ENCODE measurements at regions not wholly inside any gene's neighbourhood (a gene's known extent, or its start where the extent isn't known, plus 50 kb on each side); places are given as distances from the start of the nearest gene placed in this dataset.

DNA sequence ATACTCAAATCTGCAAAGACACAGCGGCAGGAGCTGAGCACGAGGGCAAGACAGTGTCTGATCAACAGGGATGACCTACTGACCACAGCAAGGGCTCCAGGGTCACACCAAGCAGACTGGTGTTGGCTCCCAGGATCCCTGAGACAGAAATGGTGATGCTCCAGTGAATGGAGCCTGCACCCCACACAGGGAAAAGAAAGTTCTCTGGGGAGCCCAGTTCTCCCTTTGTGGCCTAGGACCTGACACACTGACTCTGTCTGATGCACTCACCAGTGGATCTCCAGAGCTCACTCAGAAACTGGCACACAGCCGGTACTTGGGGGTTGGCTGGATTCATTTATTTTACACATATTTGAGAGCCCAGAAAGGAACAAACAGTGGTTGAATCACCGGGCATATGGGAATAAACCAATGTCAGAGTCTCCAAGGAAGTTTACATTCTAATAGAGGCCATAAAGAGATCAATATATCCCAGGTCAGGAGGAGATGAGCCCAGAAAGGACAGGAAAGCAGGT is 215.6 kb upstream of the ARL4C start:
- TF ChIP-seq ZFP30 (CRISPR knock-in tag; IDR thresholded peaks at IDR 0.05) = no peak
- no peak for TF ChIP-seq TCF4 (CRISPR knock-in tag; IDR thresholded peaks at IDR 0.05; ENCODE audit: borderline replicate concordance)
- no peak for TF ChIP-seq TOX (CRISPR knock-in tag; IDR thresholded peaks at IDR 0.05; ENCODE audit: borderline replicate concordance)
- TF ChIP-seq, protein P1, sequence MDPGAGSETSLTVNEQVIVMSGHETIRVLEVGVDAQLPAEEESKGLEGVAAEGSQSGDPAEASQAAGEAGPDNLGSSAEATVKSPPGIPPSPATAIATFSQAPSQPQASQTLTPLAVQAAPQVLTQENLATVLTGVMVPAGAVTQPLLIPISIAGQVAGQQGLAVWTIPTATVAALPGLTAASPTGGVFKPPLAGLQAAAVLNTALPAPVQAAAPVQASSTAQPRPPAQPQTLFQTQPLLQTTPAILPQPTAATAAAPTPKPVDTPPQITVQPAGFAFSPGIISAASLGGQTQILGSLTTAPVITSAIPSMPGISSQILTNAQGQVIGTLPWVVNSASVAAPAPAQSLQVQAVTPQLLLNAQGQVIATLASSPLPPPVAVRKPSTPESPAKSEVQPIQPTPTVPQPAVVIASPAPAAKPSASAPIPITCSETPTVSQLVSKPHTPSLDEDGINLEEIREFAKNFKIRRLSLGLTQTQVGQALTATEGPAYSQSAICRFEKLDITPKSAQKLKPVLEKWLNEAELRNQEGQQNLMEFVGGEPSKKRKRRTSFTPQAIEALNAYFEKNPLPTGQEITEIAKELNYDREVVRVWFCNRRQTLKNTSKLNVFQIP (CRISPR knock-in tag; IDR thresholded peaks at IDR 0.05; ENCODE audit: borderline replicate concordance, low read depth) = no peak
- TF ChIP-seq, protein P2, sequence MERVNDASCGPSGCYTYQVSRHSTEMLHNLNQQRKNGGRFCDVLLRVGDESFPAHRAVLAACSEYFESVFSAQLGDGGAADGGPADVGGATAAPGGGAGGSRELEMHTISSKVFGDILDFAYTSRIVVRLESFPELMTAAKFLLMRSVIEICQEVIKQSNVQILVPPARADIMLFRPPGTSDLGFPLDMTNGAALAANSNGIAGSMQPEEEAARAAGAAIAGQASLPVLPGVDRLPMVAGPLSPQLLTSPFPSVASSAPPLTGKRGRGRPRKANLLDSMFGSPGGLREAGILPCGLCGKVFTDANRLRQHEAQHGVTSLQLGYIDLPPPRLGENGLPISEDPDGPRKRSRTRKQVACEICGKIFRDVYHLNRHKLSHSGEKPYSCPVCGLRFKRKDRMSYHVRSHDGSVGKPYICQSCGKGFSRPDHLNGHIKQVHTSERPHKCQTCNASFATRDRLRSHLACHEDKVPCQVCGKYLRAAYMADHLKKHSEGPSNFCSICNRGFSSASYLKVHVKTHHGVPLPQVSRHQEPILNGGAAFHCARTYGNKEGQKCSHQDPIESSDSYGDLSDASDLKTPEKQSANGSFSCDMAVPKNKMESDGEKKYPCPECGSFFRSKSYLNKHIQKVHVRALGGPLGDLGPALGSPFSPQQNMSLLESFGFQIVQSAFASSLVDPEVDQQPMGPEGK (CRISPR knock-in tag; IDR thresholded peaks at IDR 0.05; ENCODE audit: borderline replicate concordance) = no peak
- TF ChIP-seq ZNF565 (CRISPR knock-in tag; conservative IDR thresholded peaks at IDR 0.05; ENCODE audit: low read depth) = no peak
- TF ChIP-seq RARB (CRISPR knock-in tag; IDR thresholded peaks at IDR 0.05) = no peak
- no peak for ATAC-seq

DNA sequence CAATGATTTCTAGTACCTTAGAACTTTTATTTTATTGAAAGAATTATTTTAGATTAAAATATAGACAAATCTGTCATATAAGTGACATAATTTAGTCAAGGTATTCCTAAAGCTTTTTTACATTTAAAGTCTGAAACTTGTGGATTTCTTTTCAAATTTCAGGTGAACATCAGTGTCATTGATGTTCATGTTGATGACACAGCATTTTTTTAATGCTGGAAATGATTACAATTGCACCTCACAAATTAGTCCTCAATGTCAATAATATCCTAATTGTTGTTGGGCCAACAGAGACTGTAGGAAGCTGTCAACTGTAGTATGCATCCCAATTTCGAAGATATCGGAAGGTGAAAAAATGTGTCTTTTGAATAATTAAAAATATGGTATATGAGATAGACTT is 214.4 kb upstream of the ARL4C start:
- ATAC-seq = no peak
- TF ChIP-seq OSR1 (CRISPR knock-in tag; IDR thresholded peaks at IDR 0.05) (no peak), RARB (CRISPR knock-in tag; IDR thresholded peaks at IDR 0.05) (no peak), ZC3H10 (CRISPR knock-in tag; IDR thresholded peaks at IDR 0.05) (no peak), BACH2 (CRISPR knock-in tag; IDR thresholded peaks at IDR 0.05; ENCODE audit: borderline replicate concordance) (no peak), ARNTL (CRISPR knock-in tag; IDR thresholded peaks at IDR 0.05; ENCODE audit: borderline replicate concordance, low read depth) (no peak), GLIS3 (CRISPR knock-in tag; IDR thresholded peaks at IDR 0.05) (no peak)

DNA sequence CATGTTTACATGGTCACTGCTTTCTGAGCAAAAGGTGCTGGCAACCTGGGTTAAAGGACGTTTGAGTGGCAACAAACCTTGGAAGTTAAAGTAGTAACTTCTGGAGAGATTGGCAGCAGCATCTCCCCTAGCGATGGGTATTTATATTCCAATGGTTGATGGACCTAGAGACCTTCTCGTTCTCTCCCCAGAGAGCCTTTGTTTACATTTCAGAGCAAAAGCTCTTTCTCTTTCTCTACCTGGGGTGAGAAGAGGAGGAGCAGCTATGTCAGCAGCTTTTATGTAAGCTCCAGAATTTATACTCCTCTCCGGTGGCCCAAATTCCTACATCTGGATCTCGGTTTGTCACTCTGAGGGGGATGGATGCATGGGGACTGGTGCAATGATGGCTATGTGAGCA is 213.7 kb upstream of the ARL4C start:
- TF ChIP-seq, protein P3, sequence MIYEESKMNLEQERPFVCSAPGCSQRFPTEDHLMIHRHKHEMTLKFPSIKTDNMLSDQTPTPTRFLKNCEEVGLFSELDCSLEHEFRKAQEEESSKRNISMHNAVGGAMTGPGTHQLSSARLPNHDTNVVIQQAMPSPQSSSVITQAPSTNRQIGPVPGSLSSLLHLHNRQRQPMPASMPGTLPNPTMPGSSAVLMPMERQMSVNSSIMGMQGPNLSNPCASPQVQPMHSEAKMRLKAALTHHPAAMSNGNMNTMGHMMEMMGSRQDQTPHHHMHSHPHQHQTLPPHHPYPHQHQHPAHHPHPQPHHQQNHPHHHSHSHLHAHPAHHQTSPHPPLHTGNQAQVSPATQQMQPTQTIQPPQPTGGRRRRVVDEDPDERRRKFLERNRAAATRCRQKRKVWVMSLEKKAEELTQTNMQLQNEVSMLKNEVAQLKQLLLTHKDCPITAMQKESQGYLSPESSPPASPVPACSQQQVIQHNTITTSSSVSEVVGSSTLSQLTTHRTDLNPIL (CRISPR knock-in tag; IDR thresholded peaks at IDR 0.05; ENCODE audit: low read depth) = no peak
- TF ChIP-seq ZNF565 (CRISPR knock-in tag; conservative IDR thresholded peaks at IDR 0.05; ENCODE audit: low read depth) (no peak), ZNF8 (CRISPR knock-in tag; IDR thresholded peaks at IDR 0.05) (no peak), PPARA (CRISPR knock-in tag; IDR thresholded peaks at IDR 0.05; ENCODE audit: borderline replicate concordance) (no peak), CSDC2 (CRISPR knock-in tag; IDR thresholded peaks at IDR 0.05) (no peak), TCF4 (CRISPR knock-in tag; IDR thresholded peaks at IDR 0.05; ENCODE audit: borderline replicate concordance) (no peak), ZFP30 (CRISPR knock-in tag; IDR thresholded peaks at IDR 0.05) (no peak), ZC3H10 (CRISPR knock-in tag; IDR thresholded peaks at IDR 0.05) (no peak), TOX (CRISPR knock-in tag; IDR thresholded peaks at IDR 0.05; ENCODE audit: borderline replicate concordance) (no peak), GLIS3 (CRISPR knock-in tag; IDR thresholded peaks at IDR 0.05) (no peak), RARB (CRISPR knock-in tag; IDR thresholded peaks at IDR 0.05) (no peak), ISL1 (CRISPR knock-in tag; IDR thresholded peaks at IDR 0.05) (no peak), SNAI2 (CRISPR knock-in tag; IDR thresholded peaks at IDR 0.05) (no peak), ZNF70 (CRISPR knock-in tag; IDR thresholded peaks at IDR 0.05) (no peak), OSR1 (CRISPR knock-in tag; IDR thresholded peaks at IDR 0.05) (no peak)
- TF ChIP-seq, protein P2 (CRISPR knock-in tag; IDR thresholded peaks at IDR 0.05; ENCODE audit: borderline replicate concordance) = no peak
- TF ChIP-seq, protein P4, sequence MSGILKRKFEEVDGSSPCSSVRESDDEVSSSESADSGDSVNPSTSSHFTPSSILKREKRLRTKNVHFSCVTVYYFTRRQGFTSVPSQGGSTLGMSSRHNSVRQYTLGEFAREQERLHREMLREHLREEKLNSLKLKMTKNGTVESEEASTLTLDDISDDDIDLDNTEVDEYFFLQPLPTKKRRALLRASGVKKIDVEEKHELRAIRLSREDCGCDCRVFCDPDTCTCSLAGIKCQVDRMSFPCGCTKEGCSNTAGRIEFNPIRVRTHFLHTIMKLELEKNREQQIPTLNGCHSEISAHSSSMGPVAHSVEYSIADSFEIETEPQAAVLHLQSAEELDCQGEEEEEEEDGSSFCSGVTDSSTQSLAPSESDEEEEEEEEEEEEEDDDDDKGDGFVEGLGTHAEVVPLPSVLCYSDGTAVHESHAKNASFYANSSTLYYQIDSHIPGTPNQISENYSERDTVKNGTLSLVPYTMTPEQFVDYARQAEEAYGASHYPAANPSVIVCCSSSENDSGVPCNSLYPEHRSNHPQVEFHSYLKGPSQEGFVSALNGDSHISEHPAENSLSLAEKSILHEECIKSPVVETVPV (CRISPR knock-in tag; IDR thresholded peaks at IDR 0.05) = no peak
- no peak for ATAC-seq

DNA sequence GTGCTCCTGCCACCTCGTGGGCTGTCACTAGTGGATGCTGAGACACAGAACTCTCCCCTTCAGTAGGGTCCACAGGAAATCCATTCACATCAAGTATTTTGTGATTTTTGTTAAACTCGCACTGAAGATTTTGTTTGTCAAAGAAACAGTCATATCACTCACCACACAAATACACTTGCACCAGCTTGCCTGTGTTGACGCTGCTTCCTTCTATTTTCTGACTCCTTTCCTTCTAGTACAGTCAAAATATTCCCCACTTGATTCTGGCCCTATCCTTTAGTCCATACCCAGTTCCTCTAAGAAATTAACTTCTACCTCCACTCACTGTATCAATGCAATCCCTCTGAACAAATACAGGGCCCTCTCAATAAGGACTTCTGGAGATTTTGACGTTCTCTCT is 213.2 kb upstream of the ARL4C start:
- no peak for ATAC-seq
- TF ChIP-seq ZC3H10 (CRISPR knock-in tag; IDR thresholded peaks at IDR 0.05) = no peak

All from SK-N-SH treated with all-trans-retinoic acid at 6 μM for 48 hours (cell line).